KMS-11 (cell line): ENCODE measurements at regions not wholly inside any gene's neighbourhood (a gene's known extent, or its start where the extent isn't known, plus 50 kb on each side); places are given as distances from the start of the nearest gene placed in this dataset.

Experiments
- H2AFZ ChIP-seq: fragments of 200-600 bp; sonication (generic); 2 replicates; pipeline ENCODE4 v1.6.1; 2016; ENCODE audit warnings: antibody characterized with exemption, mixed run types, low read depth
- H3K27ac ChIP-seq: fragments of 200-600 bp; sonication (generic); 2 replicates; pipeline ENCODE4 v1.6.1; 2016; ENCODE audit warnings: mild to moderate bottlenecking, mixed run types
- H3K27me3 ChIP-seq: fragments of 200-600 bp; sonication (generic); 2 replicates; pipeline ENCODE4 v1.6.1; 2017; ENCODE audit warnings: mild to moderate bottlenecking, low read depth, mixed run types, moderate library complexity; ENCODE audit not compliant: insufficient read depth
- H3K36me3 ChIP-seq: fragments of 200-600 bp; sonication (generic); 2 replicates; pipeline ENCODE4 v1.6.1; 2017; ENCODE audit warnings: mild to moderate bottlenecking, mixed run types; ENCODE audit not compliant: insufficient read depth
- H3K4me1 ChIP-seq: fragments of 200-600 bp; sonication (generic); 2 replicates; pipeline ENCODE4 v1.6.1; 2016; ENCODE audit warnings: mild to moderate bottlenecking, low read depth, mixed run types; ENCODE audit not compliant: poor library complexity, severe bottlenecking
- H3K4me2 ChIP-seq: fragments of 200-600 bp; sonication (generic); 2 replicates; pipeline ENCODE4 v1.7.0; 2016; ENCODE audit warnings: mild to moderate bottlenecking, mixed run types
- H3K4me3 ChIP-seq: fragments of 200-600 bp; sonication (generic); IDR thresholded peaks from 2 replicates; pipeline ENCODE4 v1.6.1; 2017; ENCODE audit warnings: low read depth, low read length, mixed read lengths; ENCODE audit not compliant: insufficient read depth
- H3K79me2 ChIP-seq: fragments of 200-600 bp; sonication (generic); 2 replicates; pipeline ENCODE4 v1.6.1; 2016; ENCODE audit warnings: low read depth, mixed run types; ENCODE audit not compliant: insufficient read depth
- H3K9ac ChIP-seq: fragments of 200-600 bp; sonication (generic); 2 replicates; pipeline ENCODE4 v1.6.1; 2016; ENCODE audit warnings: mild to moderate bottlenecking, mixed run types
- H4K20me1 ChIP-seq: fragments of 200-600 bp; sonication (generic); 2 replicates; pipeline ENCODE4 v1.6.1; 2016; ENCODE audit warnings: mild to moderate bottlenecking, mixed run types; ENCODE audit not compliant: insufficient read depth
- CTCF ChIP-seq: fragments of 200-600 bp; sonication (generic); conservative IDR thresholded peaks from 2 replicates; pipeline ENCODE4 v1.6.1; 2017; ENCODE audit warnings: low read depth, mild to moderate bottlenecking, antibody characterized with exemption, low read length, moderate library complexity, mixed read lengths

- Histone ChIP-seq H3K9ac (no peak overlapping the region), H2AFZ (no peak overlapping the region), H3K4me1 (no peaks in the 10 kb centered on the region), H3K36me3 (no peaks in the 10 kb centered on the region), H3K79me2 (no peaks in the 10 kb centered on the region), H4K20me1 (no peaks in the 10 kb centered on the region), H3K27ac (no peak overlapping the region), H3K4me2 (no peak overlapping the region), H3K4me3 (no peak overlapping the region), H3K27me3 (no peaks in the 10 kb centered on the region)
- TF ChIP-seq CTCF, result no peak
These were observed 208.4 kb upstream of the ZMIZ1 start for GRCh38 chr10:78860260-78860914.

- Histone ChIP-seq H3K27me3 (no peaks in the 10 kb centered on the region), H2AFZ (no peak overlapping the region), H3K27ac (no peak overlapping the region), H3K4me3 (no peak overlapping the region), H4K20me1 (no peaks in the 10 kb centered on the region), H3K36me3 (no peaks in the 10 kb centered on the region), H3K4me2 (no peak overlapping the region), H3K9ac (no peak overlapping the region), H3K79me2 (no peaks in the 10 kb centered on the region), H3K4me1 (no peaks in the 10 kb centered on the region)
- no peak for TF ChIP-seq CTCF
These were observed 207.0 kb upstream of the ZMIZ1 start for GRCh38 chr10:78861529-78862327.

GRCh38 chr10:78862328-78862640 lies 206.5 kb upstream of the ZMIZ1 start:
- Histone ChIP-seq H3K4me2 (no peak overlapping the region), H3K9ac (no peak overlapping the region), H3K4me1 (no peaks in the 10 kb centered on the region), H2AFZ (no peak overlapping the region), H3K36me3 (no peaks in the 10 kb centered on the region), H3K27me3 (no peaks in the 10 kb centered on the region), H4K20me1 (no peaks in the 10 kb centered on the region), H3K4me3 (no peak overlapping the region), H3K27ac (no peak overlapping the region), H3K79me2 (no peaks in the 10 kb centered on the region)
- TF ChIP-seq CTCF, result no peak

GRCh38 chr10:78863140-78863905 lies 205.4 kb upstream of the ZMIZ1 start:
- Histone ChIP-seq H3K4me3 (no peak overlapping the region), H3K4me1 (no peaks in the 10 kb centered on the region)

More at GRCh38 chr10:78863140-78863905, 205.4 kb upstream of the ZMIZ1 start:
- Histone ChIP-seq H4K20me1 (no peaks in the 10 kb centered on the region), H3K36me3 (no peaks in the 10 kb centered on the region), H3K27ac (no peak overlapping the region), H3K79me2 (no peaks in the 10 kb centered on the region), H3K9ac (no peak overlapping the region), H3K27me3 (no peaks in the 10 kb centered on the region), H3K4me2 (no peak overlapping the region), H2AFZ (no peak overlapping the region)
- TF ChIP-seq CTCF, result no peak
